ENCODE measurements at regions not wholly inside any gene's neighbourhood (a gene's known extent, or its start where the extent isn't known, plus 50 kb on each side); places are given as distances from the start of the nearest gene placed in this dataset.

- Histone ChIP-seq H3K4me3 (no peak overlapping the region), H2AFZ (no peak overlapping the region), H4K20me1 (replicated peaks; ENCODE audit: insufficient read depth) (no peaks in the 10 kb centered on the region), H3K27ac (ENCODE audit: low read depth) (no peak overlapping the region), H3K4me1 (ENCODE audit: insufficient read depth) (no peaks in the 10 kb centered on the region), H3K79me2 (replicated peaks; ENCODE audit: insufficient read depth) (no peaks in the 10 kb centered on the region), H3F3A (replicated peaks; ENCODE audit: low read depth) (no peaks in the 10 kb centered on the region), H3K27me3 (ENCODE audit: insufficient read depth) (no peaks in the 10 kb centered on the region), H3K36me3 (ENCODE audit: insufficient read depth) (no peaks in the 10 kb centered on the region), H3K9me2 (ENCODE audit: insufficient read depth) (no peaks in the 10 kb centered on the region), H3K4me2 (no peak overlapping the region)
- Mint-ChIP-seq H3K27me3 (ENCODE audit: insufficient read depth, low read depth, poor library complexity) (no peaks in the 10 kb centered on the region), H3K9me3 (no peaks in the 10 kb centered on the region), H3K27ac (no peak overlapping the region), H3K36me3 (ENCODE audit: low read depth) (no peaks in the 10 kb centered on the region), H3K4me1 (no peaks in the 10 kb centered on the region), H3K4me3 (no peak overlapping the region)
- no peak for DNase-seq (ENCODE audit: low spot score)
- TF ChIP-seq POLR2AphosphoS5 (IDR thresholded peaks at IDR 0.05; ENCODE audit: low read depth) (no peak), STAT1 (IDR thresholded peaks at IDR 0.05; ENCODE audit: unreplicated experiment) (no peak), NANOG (IDR thresholded peaks at IDR 0.05; ENCODE audit: borderline replicate concordance) (no peak), JUNB (IDR thresholded peaks at IDR 0.05; ENCODE audit: unreplicated experiment) (no peak), ZNF331 (CRISPR knock-in tag; IDR thresholded peaks at IDR 0.05; ENCODE audit: low read depth) (no peak)
- TF ChIP-seq, protein P1, sequence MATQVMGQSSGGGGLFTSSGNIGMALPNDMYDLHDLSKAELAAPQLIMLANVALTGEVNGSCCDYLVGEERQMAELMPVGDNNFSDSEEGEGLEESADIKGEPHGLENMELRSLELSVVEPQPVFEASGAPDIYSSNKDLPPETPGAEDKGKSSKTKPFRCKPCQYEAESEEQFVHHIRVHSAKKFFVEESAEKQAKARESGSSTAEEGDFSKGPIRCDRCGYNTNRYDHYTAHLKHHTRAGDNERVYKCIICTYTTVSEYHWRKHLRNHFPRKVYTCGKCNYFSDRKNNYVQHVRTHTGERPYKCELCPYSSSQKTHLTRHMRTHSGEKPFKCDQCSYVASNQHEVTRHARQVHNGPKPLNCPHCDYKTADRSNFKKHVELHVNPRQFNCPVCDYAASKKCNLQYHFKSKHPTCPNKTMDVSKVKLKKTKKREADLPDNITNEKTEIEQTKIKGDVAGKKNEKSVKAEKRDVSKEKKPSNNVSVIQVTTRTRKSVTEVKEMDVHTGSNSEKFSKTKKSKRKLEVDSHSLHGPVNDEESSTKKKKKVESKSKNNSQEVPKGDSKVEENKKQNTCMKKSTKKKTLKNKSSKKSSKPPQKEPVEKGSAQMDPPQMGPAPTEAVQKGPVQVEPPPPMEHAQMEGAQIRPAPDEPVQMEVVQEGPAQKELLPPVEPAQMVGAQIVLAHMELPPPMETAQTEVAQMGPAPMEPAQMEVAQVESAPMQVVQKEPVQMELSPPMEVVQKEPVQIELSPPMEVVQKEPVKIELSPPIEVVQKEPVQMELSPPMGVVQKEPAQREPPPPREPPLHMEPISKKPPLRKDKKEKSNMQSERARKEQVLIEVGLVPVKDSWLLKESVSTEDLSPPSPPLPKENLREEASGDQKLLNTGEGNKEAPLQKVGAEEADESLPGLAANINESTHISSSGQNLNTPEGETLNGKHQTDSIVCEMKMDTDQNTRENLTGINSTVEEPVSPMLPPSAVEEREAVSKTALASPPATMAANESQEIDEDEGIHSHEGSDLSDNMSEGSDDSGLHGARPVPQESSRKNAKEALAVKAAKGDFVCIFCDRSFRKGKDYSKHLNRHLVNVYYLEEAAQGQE (IDR thresholded peaks at IDR 0.05; ENCODE audit: unreplicated experiment): no peak
- TF ChIP-seq, protein P2, sequence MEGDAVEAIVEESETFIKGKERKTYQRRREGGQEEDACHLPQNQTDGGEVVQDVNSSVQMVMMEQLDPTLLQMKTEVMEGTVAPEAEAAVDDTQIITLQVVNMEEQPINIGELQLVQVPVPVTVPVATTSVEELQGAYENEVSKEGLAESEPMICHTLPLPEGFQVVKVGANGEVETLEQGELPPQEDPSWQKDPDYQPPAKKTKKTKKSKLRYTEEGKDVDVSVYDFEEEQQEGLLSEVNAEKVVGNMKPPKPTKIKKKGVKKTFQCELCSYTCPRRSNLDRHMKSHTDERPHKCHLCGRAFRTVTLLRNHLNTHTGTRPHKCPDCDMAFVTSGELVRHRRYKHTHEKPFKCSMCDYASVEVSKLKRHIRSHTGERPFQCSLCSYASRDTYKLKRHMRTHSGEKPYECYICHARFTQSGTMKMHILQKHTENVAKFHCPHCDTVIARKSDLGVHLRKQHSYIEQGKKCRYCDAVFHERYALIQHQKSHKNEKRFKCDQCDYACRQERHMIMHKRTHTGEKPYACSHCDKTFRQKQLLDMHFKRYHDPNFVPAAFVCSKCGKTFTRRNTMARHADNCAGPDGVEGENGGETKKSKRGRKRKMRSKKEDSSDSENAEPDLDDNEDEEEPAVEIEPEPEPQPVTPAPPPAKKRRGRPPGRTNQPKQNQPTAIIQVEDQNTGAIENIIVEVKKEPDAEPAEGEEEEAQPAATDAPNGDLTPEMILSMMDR (conservative IDR thresholded peaks at IDR 0.05; ENCODE audit: low read depth in 2 of 2): no peak
- TF ChIP-seq, protein P3, sequence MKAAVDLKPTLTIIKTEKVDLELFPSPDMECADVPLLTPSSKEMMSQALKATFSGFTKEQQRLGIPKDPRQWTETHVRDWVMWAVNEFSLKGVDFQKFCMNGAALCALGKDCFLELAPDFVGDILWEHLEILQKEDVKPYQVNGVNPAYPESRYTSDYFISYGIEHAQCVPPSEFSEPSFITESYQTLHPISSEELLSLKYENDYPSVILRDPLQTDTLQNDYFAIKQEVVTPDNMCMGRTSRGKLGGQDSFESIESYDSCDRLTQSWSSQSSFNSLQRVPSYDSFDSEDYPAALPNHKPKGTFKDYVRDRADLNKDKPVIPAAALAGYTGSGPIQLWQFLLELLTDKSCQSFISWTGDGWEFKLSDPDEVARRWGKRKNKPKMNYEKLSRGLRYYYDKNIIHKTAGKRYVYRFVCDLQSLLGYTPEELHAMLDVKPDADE (IDR thresholded peaks at IDR 0.05): no peak
- ATAC-seq: no peak
Measured at GRCh38 chr2:196362973-196363549, 191.7 kb upstream of the STK17B start.

DNA sequence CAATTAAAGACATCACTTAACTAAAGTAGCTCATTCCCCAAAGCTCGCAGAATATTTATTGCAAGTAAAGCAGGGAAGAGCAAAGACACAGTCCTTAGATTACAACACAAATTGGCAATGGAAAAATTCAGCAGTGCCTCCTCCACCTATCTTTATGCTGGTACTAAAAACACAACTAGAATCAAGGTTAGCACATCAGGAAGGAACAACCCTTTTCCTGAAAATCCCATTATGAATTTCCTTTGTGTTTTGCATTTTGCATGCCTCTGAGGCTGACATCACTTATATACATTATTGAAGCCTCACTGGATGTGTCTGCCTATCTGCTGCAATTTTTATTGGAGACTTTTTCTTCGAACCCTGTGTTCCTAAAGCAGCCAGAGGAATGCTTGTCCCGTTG lies 193.8 kb upstream of the STK17B start:
- H4K20me1 ChIP-seq (replicated peaks; ENCODE audit: insufficient read depth): no peaks in the 10 kb centered on the region
- no peaks in the 10 kb centered on the region for H3F3A ChIP-seq (replicated peaks; ENCODE audit: low read depth)
- TF ChIP-seq POLR2AphosphoS5 (IDR thresholded peaks at IDR 0.05; ENCODE audit: low read depth): no peak
- no peak for DNase-seq (ENCODE audit: low spot score)
- no peaks in the 10 kb centered on the region for H3K79me2 ChIP-seq (replicated peaks; ENCODE audit: insufficient read depth)
- H3K4me1 ChIP-seq (ENCODE audit: insufficient read depth): no peaks in the 10 kb centered on the region
- Mint-ChIP-seq H3K9me3 (no peaks in the 10 kb centered on the region), H3K27me3 (ENCODE audit: insufficient read depth, low read depth, poor library complexity) (no peaks in the 10 kb centered on the region), H3K4me3 (no peak overlapping the region), H3K36me3 (ENCODE audit: low read depth) (no peaks in the 10 kb centered on the region), H3K27ac (no peak overlapping the region), H3K4me1 (no peaks in the 10 kb centered on the region)
- H3K27ac ChIP-seq (ENCODE audit: low read depth): no peak overlapping the region
- no peak overlapping the region for H3K4me2 ChIP-seq
- no peaks in the 10 kb centered on the region for H3K9me2 ChIP-seq (ENCODE audit: insufficient read depth)
- H2AFZ ChIP-seq: no peak overlapping the region
- H3K36me3 ChIP-seq (ENCODE audit: insufficient read depth): no peaks in the 10 kb centered on the region
- no peak for ATAC-seq
- no peaks in the 10 kb centered on the region for H3K27me3 ChIP-seq (ENCODE audit: insufficient read depth)
- no peak overlapping the region for H3K4me3 ChIP-seq

Data from GM23338 (cell line).